Hematopoietic multipotent progenitor cell treated with erythropoietin and hydrocortisone succinate and interleukin-3 and kit ligand, for 8 days (in vitro differentiated cells): ENCODE measurements at regions not wholly inside any gene's neighbourhood (a gene's known extent, or its start where the extent isn't known, plus 50 kb on each side); places are given as distances from the start of the nearest gene placed in this dataset.

Experiments used
- DNase-seq: peaks from one replicate; pipeline ENCODE4 v3.0.0-alpha.2; 2015

GRCh38 chr1:86228546-86228945, 72.0 kb upstream of the COL24A1 start:
- DNase-seq: no peak

- no peak for DNase-seq
Observed at GRCh38 chr1:86227026-86227425, 70.5 kb upstream of the COL24A1 start.

GRCh38 chr1:86226204-86226603, 69.6 kb upstream of the COL24A1 start:
- DNase-seq: no peak

GRCh38 chr1:86224651-86225310, 68.2 kb upstream of the COL24A1 start:
- no peak for DNase-seq

- DNase-seq: no peak
Observed at GRCh38 chr1:86218859-86219258, 62.3 kb upstream of the COL24A1 start.

GRCh38 chr1:86214605-86215004, 58.0 kb upstream of the COL24A1 start:
- DNase-seq: no peak

GRCh38 chr1:86209346-86209745, 52.8 kb upstream of the COL24A1 start:
- DNase-seq: no peak

GRCh38 chr1:86207323-86207722, 50.8 kb upstream of the COL24A1 start:
- DNase-seq: no peak
